ENCODE measurements at regions not wholly inside any gene's neighbourhood (a gene's known extent, or its start where the extent isn't known, plus 50 kb on each side); places are given as distances from the start of the nearest gene placed in this dataset.

DNA sequence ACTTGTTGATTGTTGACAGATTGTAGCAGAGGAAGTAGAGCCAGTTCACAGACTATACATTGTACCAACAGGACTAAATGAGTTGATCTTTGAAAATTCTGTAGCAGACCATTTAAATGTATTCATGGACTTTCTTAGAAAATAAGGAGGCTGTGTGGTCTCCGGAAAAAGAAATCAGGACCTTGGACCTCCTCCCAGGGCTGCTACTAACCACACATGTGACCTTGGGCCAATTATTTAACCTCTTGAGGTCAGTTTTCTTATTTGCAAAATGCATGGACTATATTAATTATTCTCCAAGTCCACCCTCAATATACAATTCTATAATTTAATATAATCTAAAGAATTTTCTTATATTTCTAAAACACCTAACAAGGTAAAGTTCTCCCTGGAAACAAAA lies 492.0 kb upstream of the JAG1 start:
- FAIRE-seq (no peak), ATAC-seq (no peak), DNase-seq (ENCODE audit: low read depth, low spot score) (no peak)
- BruUV-seq (replicated peaks) = no TSS peak
- WGBS (ENCODE audit: insufficient coverage, insufficient replicate concordance, low lambda C conversion rate, missing lambda C conversion rate) = 45% methylated on average over 1 of the region's 1 CpG
- Histone ChIP-seq H3K27me3 (replicated peaks in 1 of 2; ENCODE audit: control insufficient read depth in 2 of 2, insufficient read depth in 2 of 2, low read length in 1 of 2) (no peaks in the 10 kb centered on the region), H3K36me3 (ENCODE audit: control insufficient read depth in 2 of 2, insufficient read depth in 2 of 2, low read length in 1 of 2) (no peaks in the 10 kb centered on the region), H2AFZ (ENCODE audit: control insufficient read depth, low read depth, low read length) (no peak overlapping the region), H4K20me1 (ENCODE audit: control insufficient read depth, insufficient read depth) (no peaks in the 10 kb centered on the region), H3K9me3 (replicated peaks; ENCODE audit: control insufficient read depth, insufficient read depth, low read length) (no peaks in the 10 kb centered on the region), H3K27ac (ENCODE audit: control insufficient read depth, insufficient read depth) (no peak overlapping the region), H3K79me2 (ENCODE audit: control insufficient read depth, insufficient read depth, low read length) (no peaks in the 10 kb centered on the region), H3K4me3 (no peak overlapping the region), H3K9ac (ENCODE audit: control insufficient read depth, insufficient read depth, low read length) (no peak overlapping the region), H3K4me1 (ENCODE audit: control insufficient read depth, insufficient read depth, low read length) (no peaks in the 10 kb centered on the region), H3K4me2 (ENCODE audit: control insufficient read depth, insufficient read depth) (no peak overlapping the region)
- POLR2A ChIA-PET = no interaction called here
- in situ Hi-C loops (cut with MboI) = no loop called here
- SMC1A ChIA-PET (ENCODE audit: uncharacterized antibody, unreplicated experiment) = no interaction called here
- intact Hi-C loops (cut with micrococcal nuclease; ENCODE audit: unreplicated experiment) = no loop called here
- CTCF ChIA-PET = interaction anchor here (1.1 kb wide), 2 partner anchors 9 to 40 kb away, joined by 3 read pairs; no protein-coding TSS in a partner anchor
- TF ChIP-seq ZNF24 (IDR thresholded peaks at IDR 0.05) (no peak), CHD4 (IDR thresholded peaks at IDR 0.05) (no peak), SRF (IDR thresholded peaks at IDR 0.05; ENCODE audit: low read depth in 2 of 2, low read length in 2 of 2) (no peak), IKZF2 (IDR thresholded peaks at IDR 0.05) (no peak), MXI1 (IDR thresholded peaks at IDR 0.05; ENCODE audit: low read depth, low read length) (no peak), WRNIP1 (IDR thresholded peaks at IDR 0.05; ENCODE audit: borderline replicate concordance, low read depth, low read length) (no peak), SPI1 (IDR thresholded peaks at IDR 0.05; ENCODE audit: borderline replicate concordance, insufficient read depth, low read depth, low read length) (no peak), NRF1 (conservative IDR thresholded peaks at IDR 0.05; ENCODE audit: low read depth, low read length) (no peak), SUPT20H (IDR thresholded peaks at IDR 0.05; ENCODE audit: borderline replicate concordance, control insufficient read depth, low read depth, low read length) (no peak), ZSCAN29 (IDR thresholded peaks at IDR 0.05) (no peak), SIN3A (IDR thresholded peaks at IDR 0.05; ENCODE audit: low read depth, low read length) (no peak), KDM1A (IDR thresholded peaks at IDR 0.05; ENCODE audit: borderline replicate concordance) (no peak)
- TF ChIP-seq, protein P1, sequence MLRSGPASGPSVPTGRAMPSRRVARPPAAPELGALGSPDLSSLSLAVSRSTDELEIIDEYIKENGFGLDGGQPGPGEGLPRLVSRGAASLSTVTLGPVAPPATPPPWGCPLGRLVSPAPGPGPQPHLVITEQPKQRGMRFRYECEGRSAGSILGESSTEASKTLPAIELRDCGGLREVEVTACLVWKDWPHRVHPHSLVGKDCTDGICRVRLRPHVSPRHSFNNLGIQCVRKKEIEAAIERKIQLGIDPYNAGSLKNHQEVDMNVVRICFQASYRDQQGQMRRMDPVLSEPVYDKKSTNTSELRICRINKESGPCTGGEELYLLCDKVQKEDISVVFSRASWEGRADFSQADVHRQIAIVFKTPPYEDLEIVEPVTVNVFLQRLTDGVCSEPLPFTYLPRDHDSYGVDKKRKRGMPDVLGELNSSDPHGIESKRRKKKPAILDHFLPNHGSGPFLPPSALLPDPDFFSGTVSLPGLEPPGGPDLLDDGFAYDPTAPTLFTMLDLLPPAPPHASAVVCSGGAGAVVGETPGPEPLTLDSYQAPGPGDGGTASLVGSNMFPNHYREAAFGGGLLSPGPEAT (IDR thresholded peaks at IDR 0.05; ENCODE audit: low read depth) = no peak
- TF ChIP-seq, protein P2, sequence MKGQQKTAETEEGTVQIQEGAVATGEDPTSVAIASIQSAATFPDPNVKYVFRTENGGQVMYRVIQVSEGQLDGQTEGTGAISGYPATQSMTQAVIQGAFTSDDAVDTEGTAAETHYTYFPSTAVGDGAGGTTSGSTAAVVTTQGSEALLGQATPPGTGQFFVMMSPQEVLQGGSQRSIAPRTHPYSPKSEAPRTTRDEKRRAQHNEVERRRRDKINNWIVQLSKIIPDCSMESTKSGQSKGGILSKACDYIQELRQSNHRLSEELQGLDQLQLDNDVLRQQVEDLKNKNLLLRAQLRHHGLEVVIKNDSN (IDR thresholded peaks at IDR 0.05; ENCODE audit: borderline replicate concordance, extremely low read length, insufficient read depth, low read depth, low read length) = no peak
- TF ChIP-seq, protein P3, sequence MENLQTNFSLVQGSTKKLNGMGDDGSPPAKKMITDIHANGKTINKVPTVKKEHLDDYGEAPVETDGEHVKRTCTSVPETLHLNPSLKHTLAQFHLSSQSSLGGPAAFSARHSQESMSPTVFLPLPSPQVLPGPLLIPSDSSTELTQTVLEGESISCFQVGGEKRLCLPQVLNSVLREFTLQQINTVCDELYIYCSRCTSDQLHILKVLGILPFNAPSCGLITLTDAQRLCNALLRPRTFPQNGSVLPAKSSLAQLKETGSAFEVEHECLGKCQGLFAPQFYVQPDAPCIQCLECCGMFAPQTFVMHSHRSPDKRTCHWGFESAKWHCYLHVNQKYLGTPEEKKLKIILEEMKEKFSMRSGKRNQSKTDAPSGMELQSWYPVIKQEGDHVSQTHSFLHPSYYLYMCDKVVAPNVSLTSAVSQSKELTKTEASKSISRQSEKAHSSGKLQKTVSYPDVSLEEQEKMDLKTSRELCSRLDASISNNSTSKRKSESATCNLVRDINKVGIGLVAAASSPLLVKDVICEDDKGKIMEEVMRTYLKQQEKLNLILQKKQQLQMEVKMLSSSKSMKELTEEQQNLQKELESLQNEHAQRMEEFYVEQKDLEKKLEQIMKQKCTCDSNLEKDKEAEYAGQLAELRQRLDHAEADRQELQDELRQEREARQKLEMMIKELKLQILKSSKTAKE (IDR thresholded peaks at IDR 0.05; ENCODE audit: low read depth, poor library complexity, severe bottlenecking) = no peak
- RAD21 ChIA-PET (ENCODE audit: unreplicated experiment) = no interaction called here

Measured in GM12878 (cell line).